Erythroblast (primary cell): ENCODE measurements at regions not wholly inside any gene's neighbourhood (a gene's known extent, or its start where the extent isn't known, plus 50 kb on each side); places are given as distances from the start of the nearest gene placed in this dataset.

ENCODE experiments used
- GATA1 ChIP-seq: IDR thresholded peaks from 2 replicates; pipeline ENCODE4 v1.6.1; 2011; ENCODE audit warnings: low read depth, mild to moderate bottlenecking, control low read depth, low read length, moderate library complexity
- POLR2A ChIP-seq: IDR thresholded peaks from 2 replicates; pipeline ENCODE4 v1.6.1; 2011; ENCODE audit warnings: mild to moderate bottlenecking, low read length

DNA sequence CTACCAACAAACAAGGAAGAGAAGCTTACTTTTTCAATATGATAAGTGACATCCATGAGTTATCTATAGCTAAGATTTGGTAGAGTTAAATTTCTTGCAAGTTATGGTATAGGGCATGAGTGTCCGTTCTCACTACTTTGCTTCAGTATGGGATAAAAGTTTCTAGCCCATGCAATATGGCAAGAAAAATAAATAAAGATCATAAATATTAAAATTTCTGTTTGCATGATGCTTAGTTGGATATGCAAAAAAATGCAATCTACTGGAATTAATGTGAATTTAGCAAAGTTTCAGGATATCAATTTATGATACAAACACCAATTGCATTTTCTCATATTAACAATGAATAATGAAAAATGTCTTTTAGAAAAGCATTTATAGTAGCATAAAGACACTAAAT lies 148.7 kb upstream of the ADARB2 start:
- TF ChIP-seq POLR2A (no peak), GATA1 (no peak)
